Activated naive CD4-positive, alpha-beta T cell treated with Interleukin-2 at 50 U/mL for 16 hours (primary cell): ENCODE measurements at regions not wholly inside any gene's neighbourhood (a gene's known extent, or its start where the extent isn't known, plus 50 kb on each side); places are given as distances from the start of the nearest gene placed in this dataset.

Source experiments
- DNase-seq: peaks from one replicate; pipeline ENCODE4 v3.0.0-alpha.2; 2020

DNA sequence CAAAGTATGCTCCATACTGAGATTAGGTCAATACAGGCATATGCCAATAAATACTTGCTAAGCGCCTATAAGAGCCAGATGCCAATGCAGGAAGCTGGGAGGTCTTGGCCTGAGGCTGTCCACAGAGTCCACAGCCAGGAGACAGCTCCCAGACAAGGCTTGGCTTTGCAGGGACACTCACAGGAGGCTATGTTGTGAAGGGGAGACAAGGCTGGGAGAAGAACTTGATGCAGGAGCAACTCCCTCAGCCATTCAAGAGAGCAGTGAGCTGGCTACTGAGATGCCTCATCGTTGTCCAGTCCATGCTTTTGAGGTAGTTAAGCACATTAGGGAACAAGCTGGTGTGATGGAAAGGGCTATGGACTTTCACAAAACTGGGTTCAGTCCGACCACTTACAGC lies 891.5 kb downstream of the TBC1D22A start:
- no peak for DNase-seq

DNA sequence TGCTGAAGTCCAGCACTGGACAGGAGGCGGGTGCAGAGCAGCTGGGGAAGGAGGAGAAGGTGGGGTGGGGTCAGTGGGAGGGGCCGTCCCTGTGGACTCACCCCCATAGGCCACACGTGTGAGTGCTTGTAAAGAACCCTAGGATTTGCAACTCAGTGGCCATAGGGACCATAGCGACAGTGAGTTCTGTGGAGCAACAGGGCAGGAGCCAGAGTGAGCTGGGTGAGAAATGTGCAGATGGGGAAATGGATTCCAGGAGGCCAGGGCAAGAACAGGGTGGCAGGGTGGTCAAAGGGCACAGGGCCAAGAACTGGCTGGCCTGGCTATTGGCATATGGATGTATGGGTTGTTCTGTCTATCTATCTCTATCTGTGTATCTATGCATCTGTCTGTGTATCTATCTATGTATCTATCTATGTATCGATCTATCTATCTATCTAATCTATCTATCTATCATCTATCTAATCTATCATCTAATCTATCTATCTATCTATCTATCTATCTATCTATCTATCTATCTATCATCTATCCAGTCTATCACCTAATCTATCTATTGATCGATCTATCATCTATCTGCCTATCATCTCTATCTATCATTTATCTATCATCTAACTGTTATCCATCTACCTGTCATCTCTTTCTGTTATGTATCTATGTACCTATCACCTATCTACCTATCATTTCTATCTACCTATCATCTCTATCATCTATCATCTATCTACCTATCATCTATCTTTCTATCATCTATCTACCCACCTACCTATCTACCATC lies 889.0 kb downstream of the TBC1D22A start:
- no peak for DNase-seq

DNA sequence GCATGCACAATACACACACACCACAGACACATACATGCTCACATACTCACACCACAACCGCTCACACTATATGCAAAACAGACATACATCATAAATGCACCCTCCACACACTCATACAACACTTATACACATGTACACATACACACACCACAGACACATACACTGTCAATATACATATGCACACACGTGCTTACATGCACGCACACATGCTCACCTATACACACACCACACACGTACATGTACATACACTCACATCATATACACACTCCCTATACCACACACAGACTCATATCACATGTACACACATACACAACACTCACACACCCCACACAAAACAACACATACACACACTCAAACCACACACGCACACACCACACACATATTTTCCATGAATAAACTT lies 885.3 kb downstream of the TBC1D22A start:
- no peak for DNase-seq

DNA sequence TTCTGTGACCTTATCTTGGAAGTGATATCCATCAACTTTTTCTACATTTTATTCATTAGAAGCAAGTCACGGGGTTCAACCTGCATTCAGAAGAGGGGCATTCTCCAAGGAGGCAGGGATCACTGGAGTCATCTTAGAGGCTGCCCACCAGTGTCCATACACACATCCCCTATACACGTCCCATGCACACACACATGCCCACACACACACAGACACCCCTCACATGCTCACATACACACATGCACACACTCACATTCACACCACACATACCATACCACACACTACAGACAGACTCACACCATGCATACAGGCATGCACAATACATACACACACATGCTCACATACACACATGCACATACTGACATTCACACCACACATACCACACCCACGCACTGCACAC lies 884.7 kb downstream of the TBC1D22A start:
- DNase-seq = no peak

DNA sequence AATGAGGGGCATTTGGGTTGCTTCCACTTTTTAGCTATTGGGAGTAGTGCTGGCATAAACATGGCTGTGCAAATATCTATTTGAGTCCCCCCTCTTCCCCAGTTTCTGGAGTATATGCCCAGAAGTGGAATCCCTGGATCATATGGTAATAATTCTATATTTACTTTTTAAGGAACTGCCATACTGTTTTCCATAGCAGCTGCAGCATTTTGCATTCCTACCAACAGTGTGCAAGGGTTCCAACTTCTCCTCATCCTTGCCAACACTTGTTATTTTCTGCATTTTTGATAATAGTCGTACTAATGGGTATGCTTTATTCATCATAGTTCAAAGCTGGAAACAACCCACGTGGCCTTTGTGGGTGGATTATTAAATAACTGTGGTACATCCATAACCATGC lies 883.5 kb downstream of the TBC1D22A start:
- no peak for DNase-seq

DNA sequence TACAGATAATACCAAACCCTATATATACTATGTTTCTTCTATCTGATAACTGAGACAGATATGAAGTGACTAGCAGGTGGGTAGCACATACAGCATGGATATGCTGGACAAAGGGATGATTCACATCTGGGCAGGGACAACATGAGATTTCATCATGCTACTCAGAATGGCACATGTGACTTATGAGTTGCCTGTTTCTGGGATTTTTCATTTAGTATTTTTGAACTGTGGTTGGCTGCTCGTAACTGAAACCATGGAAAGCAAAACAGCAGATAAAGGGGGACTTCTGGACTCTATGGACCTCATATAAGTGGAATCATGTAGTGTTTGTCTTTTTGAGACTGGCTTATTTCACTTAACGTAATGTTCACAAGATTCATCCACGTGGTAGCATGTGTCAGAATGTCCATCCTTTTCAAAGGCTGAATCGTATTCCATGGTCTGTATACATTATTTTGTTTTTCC lies 883.0 kb downstream of the TBC1D22A start:
- no peak for DNase-seq

DNA sequence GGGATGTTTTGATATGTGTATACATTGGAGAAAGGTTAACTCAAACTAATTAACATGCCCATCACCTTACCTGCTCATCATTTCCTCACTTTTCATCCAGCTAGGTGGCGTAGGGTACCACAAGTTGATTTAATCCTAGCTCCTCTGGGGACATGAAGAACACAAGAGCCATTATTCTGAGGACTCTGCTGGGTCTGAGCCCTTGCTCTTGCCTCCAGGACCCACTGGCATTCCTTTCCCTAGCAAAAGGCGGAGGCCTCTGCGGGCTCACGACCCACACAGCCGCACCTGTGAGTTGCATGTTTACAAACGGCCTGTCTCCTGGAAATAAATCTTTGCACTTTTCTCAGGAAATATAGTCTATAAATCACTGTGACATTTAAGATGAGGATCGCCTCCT lies 871.9 kb downstream of the TBC1D22A start:
- DNase-seq = no peak

DNA sequence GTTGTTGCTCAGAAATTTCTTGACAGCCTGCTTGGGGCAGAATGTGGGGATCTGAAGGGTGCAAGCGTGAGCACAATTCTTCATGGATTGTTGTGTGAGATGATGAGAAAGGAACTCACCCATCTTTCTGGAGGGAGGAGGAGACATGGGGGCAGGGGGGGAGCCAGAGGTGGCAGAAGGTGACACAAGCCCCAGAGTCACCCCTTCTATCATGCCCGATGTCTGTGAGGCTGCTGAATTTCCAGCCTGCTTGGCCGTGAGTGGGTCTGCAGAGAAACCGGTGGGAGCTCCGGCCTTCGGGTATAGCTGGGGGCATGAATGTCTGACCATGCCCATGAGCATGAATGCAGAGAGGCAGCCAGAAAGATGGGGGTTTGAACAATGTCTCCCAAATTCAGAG lies 870.7 kb downstream of the TBC1D22A start:
- no peak for DNase-seq

DNA sequence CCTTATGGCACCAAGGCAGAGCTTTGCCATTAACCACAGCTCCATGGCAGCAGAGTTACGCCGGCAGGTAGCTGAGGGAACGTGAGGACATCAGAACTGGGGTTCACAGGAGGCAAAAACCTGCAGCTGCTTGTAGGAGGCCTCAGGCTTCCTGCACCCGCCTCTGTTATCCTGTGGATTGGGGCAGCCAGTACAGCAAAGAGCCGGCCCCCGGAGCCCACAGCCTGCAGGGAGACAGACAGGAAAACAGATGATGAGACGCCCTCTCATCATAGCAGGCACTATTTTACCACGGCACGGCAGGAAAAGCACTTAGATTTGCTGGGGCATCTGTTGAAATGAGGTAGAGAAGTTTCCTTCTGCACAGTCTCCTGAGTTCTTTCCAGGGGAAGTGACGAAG lies 870.3 kb downstream of the TBC1D22A start:
- no peak for DNase-seq

DNA sequence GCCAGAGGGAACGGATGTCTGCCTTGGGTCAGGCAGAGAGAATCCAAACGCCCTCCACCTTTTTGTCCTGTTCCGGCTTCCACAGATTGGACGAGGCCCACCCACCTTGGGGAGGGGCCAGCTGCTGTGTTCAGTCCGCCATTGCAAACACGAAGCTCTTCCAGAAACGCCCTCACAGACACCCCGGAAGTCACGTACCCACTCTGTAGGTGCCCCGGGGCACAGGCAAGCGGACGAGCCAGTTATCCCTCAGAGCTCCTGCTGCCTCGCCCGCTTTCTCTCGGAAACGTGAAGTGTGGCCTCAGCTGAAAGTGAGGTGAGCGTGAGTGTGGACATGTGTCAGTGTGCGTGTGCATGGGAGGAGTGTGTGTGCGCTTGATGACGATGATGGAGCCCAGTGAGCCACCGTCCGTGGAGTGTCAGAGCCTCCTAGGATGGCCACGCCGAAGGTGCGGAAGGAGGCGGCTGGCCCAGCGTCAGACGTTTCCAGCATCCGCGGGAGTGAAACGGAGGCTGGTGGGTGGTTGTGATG lies 869.2 kb downstream of the TBC1D22A start:
- no peak for DNase-seq

DNA sequence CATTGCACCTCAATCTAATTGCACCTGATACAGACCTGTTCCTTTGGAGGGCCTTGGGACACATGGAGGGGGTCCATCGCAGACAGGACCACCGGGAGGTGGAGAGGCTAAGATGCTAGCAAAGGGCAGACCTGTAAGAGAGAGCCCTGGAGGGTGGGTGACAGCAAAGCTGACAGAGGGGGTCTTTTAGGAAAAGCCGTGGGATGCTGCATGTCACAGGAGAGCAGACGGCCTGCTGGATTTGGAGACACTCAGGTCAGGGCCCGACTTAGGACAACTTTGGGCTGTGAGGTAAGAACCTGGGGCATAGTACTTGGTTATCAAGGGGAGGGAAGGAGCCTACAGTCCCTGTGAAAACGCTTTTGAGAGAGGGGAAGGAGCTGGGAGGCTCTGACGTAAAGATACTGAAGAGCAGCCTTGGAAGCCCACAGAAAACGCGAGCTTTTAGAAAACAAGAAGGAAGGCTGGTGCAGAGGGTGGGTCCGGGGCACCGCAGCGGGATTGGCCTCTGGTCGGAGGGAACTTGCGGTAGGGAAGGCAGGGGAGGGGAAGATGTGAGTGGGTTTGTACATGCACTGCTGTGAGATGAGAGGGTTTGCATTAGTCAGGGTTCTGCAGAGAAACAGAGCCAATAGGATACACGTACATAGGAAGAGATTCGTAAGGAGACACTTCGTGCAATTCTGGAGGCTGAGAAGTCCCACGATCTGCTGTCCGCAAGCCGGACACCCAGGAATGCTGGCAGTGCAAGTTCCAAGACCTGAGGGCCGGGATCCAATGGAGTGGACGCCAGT lies 868.5 kb downstream of the TBC1D22A start:
- no peak for DNase-seq

DNA sequence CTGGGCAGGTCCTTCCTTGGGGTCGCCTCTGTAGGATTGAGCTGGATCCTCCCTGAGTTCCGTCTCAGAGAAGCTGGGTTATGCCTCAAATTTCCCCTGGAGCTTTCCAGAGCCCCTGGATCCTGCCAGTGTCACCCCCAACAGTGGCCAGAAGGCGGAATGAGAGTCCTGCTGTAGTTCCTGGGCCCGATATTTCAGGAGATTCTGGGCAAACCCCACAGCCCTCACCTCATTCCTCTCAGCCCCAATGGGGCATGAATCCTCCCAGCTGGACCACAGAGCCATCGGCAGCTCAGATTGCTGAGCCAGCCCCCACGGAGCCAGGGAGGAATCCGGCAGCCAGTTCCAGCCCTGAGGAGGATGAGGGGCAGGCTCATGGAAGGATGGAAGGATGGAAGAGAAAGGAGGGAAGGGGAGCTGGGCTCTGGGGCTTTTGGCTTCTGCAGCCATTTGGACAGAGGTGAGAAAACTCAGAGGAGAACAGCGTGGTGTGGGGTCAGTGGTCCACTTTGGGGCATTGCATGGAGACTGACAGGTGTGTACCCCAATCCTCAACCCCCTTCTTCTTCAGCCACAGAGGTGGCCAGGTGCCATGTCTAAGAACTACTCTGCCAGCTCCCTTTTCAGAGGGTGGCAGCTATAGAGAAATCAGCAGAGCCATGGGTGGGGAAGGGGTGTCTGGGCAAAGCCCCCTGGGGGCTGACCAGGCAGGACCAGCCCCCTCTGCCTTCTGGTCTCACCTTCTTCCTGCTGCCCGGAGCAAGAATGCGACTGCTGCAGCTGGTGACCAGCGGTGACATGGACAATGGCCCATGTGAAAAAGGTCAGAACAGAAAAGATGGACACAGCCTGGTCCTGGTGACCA lies 867.6 kb downstream of the TBC1D22A start:
- no peak for DNase-seq

DNA sequence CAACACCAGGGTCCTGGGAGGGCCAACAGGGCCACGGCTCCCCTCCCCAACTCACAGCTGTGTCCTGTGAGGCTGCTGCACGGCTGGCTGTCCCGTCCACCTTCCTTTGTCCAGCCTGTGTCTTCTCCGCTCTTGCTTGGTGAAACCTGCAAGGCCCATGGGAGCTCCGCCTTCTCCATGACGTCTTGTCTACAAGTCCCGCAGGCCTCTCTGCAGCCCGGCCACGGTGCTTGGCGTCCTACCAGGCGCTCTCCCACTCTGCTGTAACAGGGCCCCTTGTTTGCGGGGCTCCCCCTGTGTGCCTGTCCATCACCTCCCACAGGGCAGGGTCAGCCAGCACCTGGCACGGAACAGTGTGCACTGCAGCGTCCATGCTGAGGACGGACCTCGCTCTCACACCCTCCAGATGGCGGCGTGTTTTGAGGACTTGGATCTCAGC lies 866.8 kb downstream of the TBC1D22A start:
- no peak for DNase-seq

DNA sequence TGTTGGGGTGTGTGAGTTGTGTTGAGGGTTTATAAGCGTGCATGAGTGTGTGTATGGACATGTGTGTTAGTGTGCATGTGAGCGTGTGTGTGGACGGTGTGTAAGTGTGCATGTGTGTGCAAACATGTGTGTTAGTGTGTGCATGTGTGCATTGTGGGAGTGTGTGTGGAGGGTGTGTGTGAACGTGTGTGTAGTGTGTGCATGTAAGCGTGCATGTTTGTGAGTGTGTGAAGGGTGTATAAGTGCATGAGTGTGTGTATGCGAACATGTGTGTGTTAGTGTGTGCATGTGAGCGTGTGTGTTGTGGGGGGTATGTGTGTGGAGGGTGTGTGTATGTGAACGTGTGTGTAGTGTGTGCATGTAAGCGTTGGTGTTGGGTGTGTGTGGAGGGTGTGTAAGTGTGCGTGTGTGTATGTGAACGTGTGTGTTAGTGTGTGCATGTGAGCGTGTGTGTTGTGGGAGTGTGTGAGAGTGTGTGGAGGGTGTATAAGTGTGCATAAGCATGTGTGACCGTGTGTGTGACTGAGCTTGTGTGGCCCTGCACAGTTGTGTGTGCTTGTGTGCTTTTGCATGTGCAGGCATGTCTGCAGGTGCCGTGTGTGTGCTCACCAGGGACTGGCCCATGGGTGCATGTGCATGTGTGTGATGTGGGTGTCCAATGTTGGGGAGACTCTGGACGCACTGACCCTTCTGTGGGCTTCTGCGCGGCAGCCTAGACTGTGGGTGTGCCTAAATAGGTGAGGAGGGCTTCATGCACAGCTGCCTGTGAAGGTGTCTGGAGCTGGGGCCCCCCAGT lies 866.2 kb downstream of the TBC1D22A start:
- DNase-seq = no peak

DNA sequence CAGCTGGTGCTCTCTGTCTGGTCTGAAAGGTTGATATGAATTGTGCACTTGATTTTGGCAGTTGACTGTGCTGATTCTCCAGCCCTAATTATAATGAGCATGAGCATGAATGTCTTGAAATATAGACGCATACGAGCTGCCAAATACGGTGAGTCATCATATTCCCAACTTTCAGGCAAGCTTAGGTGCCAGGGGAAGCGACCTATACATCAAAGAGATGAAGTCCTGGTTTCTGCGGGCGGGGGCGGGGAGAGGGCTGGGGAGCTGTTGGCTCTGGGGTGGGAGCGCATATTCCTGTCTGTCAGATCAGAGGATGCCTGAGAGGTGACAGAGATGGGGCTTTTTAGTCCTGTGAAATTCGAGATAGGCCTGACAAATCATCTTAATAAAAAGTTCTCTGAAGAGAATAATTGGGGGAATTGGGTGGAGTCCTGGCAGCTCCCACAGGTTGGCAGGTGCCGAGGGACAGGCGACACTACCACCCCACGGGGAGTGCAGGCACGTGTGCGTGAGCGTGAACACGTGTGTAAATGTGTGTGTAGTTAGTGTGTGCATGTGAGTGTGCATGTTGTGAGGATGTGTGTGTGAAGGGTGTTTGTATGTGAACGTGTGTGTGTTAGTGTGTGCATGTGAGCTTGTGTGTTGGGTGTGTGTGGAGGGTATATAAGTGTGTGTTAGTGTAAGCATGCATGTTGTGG lies 865.3 kb downstream of the TBC1D22A start:
- DNase-seq = no peak

DNA sequence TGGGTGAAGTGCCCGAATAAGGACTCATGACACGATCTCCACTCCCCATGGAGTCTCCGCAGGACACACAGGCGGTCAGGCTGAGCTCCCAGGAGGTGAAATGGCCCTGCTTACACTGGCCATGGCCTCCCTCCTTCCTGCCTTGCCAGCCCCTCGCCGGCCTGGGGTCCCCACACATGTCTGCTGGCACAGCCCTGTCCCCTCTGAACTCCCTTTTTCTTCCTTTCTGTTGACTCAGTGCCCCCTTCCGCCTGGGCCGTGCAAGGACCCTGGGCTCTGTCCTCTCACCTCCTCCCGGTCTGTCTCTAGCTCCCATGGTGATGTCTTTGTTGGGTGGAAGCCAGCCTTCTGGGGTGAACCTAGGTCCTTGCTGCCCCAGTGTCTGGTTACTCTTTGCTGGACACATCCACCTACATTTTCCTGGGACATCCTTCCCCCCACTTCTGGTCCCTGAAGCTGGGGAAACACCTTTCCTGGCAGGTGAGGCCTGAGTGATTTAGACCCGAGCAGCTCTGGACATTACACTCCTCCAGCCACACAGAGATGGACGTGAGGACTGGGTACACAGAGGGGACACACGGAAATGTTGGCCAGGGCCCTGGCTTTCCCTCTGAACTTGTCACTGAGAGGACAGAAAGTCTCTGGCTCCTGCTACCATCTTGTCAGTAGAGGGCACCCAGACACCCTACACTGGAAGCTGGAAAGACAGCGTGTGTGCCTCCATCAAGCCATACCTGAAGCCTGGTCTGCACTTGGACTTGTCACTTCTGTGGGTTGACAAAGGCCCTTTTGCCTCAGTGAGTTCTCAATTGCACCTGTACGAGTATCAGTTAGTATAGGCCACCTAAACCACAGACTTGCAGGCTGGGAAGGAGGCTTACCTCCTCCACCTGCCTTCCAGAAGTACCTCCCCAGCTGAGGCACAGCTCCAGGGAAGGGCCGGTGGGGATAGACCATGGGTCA lies 864.3 kb downstream of the TBC1D22A start:
- DNase-seq = no peak

DNA sequence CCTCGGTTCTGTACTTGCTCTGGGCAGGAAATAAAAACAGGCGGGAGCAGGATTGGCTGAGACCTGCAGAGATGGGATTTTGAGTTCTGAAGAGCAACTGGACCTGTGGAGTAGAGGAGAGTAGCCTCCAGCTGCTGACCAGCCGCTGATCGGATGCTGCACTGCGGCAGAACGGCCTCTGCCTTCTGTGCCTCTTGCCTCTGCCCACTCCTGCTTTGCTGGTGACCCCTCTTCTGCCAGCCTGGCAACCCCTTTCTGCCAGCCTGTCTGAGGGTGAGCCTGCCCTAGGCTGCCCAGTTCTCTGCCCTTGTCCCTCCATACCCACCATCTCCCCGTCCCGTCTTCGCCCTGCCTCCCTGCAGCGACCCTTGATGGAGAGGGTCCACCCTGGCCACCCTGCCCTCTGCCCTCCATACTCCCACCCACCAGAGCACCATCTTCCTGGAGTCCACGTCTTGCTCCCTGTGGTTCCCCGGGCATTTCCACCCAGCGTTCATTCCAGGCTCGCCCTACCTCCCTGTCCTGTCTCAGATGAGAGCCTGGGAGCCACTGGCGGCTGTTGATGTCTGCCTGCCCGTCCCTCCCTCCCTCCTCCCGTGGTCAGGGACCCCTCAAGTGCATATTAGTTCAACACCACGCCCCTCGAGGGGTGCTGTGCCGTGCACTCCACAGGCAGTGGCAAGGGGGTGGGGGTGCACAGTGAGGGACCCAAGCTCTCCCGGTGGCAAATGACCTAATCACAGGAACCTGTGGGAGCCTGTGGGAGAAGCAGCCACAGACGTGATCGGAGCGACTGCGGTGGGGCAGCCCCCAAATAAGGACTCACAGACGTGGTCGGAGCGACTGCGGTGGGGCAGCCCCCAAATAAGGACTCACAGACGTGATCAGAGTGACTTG lies 863.3 kb downstream of the TBC1D22A start:
- no peak for DNase-seq

DNA sequence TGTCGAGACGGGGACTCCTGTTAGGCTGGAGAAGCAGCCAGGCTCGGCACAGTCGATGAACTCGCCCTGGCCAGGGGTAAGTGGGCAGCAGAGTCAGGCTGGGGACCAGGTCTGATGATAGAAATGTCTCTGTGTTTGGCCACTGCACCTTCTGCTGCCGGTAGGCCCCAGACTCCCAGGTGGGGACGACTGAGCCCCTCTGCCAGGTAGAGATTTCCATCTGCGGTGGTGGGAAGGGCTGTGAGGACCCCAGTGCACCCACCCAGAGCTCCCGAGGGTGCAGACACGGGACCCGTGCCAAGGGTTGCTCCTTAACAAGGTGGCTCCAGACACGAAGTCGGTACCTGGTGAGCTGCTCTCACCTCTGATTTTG lies 862.5 kb downstream of the TBC1D22A start:
- DNase-seq = no peak
